ENCODE measurements at regions not wholly inside any gene's neighbourhood (a gene's known extent, or its start where the extent isn't known, plus 50 kb on each side); places are given as distances from the start of the nearest gene placed in this dataset.

- 91 to 93% methylated on average over 4 of the region's 4 CpGs for WGBS, 2 donors
- ATAC-seq (ENCODE audit: insufficient read depth, low FRiP score): no peak
Observed at GRCh38 chr7:106606120-106606519, 54.8 kb downstream of the CCDC71L start.

DNA sequence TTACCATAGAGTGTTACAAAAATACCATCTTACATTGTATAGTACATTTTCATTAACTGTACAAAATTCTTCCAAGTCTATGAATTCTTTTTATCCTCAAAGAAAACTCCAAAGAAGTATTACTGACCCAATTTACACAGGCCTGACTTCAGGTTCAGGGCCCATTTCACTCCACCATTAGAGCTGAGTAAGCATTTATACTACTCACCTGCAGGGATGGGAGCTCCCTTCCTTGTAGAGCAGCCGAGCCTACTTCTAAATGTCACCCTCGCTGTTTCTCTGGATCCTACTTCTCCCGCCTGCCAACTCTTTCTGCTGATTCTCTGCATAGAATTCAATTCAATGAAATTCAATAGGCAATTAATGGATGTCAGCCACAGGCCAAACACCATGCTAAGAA, 56.0 kb downstream of the CCDC71L start:
- H3K4me1 ChIP-seq (ENCODE audit: control insufficient read depth in 5 of 5, insufficient read depth in 5 of 5, low read length in 5 of 5): peaks cover 0 to 2% (median 0%) of the 10 kb centered on the region in 5 donors
- no peak for ATAC-seq (ENCODE audit: insufficient read depth, low FRiP score)
- no peaks in the 10 kb centered on the region for H3K27me3 ChIP-seq (ENCODE audit: control insufficient read depth in 3 of 3, insufficient read depth in 3 of 3, low read length in 2 of 3)
- H3K4me3 ChIP-seq: no peak overlapping the region
- no peak for TF ChIP-seq CTCF (IDR thresholded peaks at IDR 0.05; ENCODE audit: control extremely low read depth, extremely low read depth)
- no peaks in the 10 kb centered on the region for H3K36me3 ChIP-seq (ENCODE audit: control insufficient read depth in 4 of 4, insufficient read depth in 4 of 4, low read length in 4 of 4)
- DNase-seq: no peak
- no peak overlapping the region for H3K27ac ChIP-seq (ENCODE audit: low read depth in 1 of 2, low read length in 1 of 2)
- WGBS, 2 donors: 95% methylated on average over 3 of the region's 3 CpGs
- H3K9ac ChIP-seq (ENCODE audit: insufficient read depth in 1 of 2, low read length in 2 of 2): no peak overlapping the region
- no peaks in the 10 kb centered on the region for H3K9me3 ChIP-seq (ENCODE audit: control insufficient read depth in 4 of 4, insufficient read depth in 3 of 4, low read length in 3 of 4)

More at GRCh38 chr7:106606120-106606519, 54.8 kb downstream of the CCDC71L start:
- H3K9ac ChIP-seq (ENCODE audit: insufficient read depth in 1 of 2, low read length in 2 of 2): no peak overlapping the region
- peaks cover 0 to 2% (median 0%) of the 10 kb centered on the region in 5 donors for H3K4me1 ChIP-seq (ENCODE audit: control insufficient read depth in 5 of 5, insufficient read depth in 5 of 5, low read length in 5 of 5)
- DNase-seq: no peak
- no peak for TF ChIP-seq CTCF (IDR thresholded peaks at IDR 0.05; ENCODE audit: control extremely low read depth, extremely low read depth)
- no peaks in the 10 kb centered on the region for H3K9me3 ChIP-seq (ENCODE audit: control insufficient read depth in 4 of 4, insufficient read depth in 3 of 4, low read length in 3 of 4)
- H3K27me3 ChIP-seq (ENCODE audit: control insufficient read depth in 3 of 3, insufficient read depth in 3 of 3, low read length in 2 of 3): no peaks in the 10 kb centered on the region
- H3K27ac ChIP-seq (ENCODE audit: low read depth in 1 of 2, low read length in 1 of 2): no peak overlapping the region
- no peak overlapping the region for H3K4me3 ChIP-seq
- no peaks in the 10 kb centered on the region for H3K36me3 ChIP-seq (ENCODE audit: control insufficient read depth in 4 of 4, insufficient read depth in 4 of 4, low read length in 4 of 4)

DNA sequence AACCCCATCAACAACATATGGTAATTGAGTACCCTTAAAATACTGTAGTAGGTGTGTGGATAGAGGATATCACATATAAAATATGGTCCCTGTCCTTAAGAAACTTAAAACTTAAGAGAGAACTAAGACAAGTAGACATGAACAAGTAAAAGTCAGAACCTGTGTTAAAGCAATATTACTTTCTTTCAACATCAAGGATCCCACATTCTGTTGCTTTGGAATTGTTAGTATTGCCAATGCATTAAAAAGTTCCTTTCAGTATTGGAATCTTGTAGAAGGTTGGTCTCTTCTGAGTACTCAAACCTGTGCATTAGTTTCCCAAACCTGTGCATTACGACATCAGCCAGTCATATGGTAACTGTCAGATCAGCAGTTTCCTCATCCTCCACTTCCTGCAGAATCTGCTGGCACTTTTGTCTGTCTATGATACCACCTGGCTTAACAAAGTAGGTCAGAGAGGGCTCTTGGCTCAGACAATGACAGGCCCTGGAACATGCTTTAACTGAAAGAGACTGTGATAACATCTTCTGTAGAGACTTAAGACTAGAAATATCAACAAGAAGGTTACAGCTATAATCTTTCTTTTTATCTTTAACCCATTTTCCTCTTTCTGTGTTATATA, 56.5 kb downstream of the CCDC71L start:
- DNase-seq (peak in 1 of 3 donors; percentile 8), ATAC-seq (ENCODE audit: insufficient read depth, low FRiP score) (no peak)
- TF ChIP-seq CTCF (IDR thresholded peaks at IDR 0.05; ENCODE audit: control extremely low read depth, extremely low read depth): no peak
- Histone ChIP-seq H3K36me3 (ENCODE audit: control insufficient read depth in 4 of 4, insufficient read depth in 4 of 4, low read length in 4 of 4) (no peaks in the 10 kb centered on the region), H3K9me3 (ENCODE audit: control insufficient read depth in 4 of 4, insufficient read depth in 3 of 4, low read length in 3 of 4) (no peaks in the 10 kb centered on the region), H3K4me3 (no peak overlapping the region), H3K27ac (ENCODE audit: low read depth in 1 of 2, low read length in 1 of 2) (no peak overlapping the region), H3K27me3 (ENCODE audit: control insufficient read depth in 3 of 3, insufficient read depth in 3 of 3, low read length in 2 of 3) (no peaks in the 10 kb centered on the region), H3K4me1 (ENCODE audit: control insufficient read depth in 5 of 5, insufficient read depth in 5 of 5, low read length in 5 of 5) (no peaks in the 10 kb centered on the region), H3K9ac (ENCODE audit: insufficient read depth in 1 of 2, low read length in 2 of 2) (no peak overlapping the region)
- WGBS, 2 donors: 31 to 58% methylated on average over 1 of the region's 1 CpG

GRCh38 chr7:106603346-106603745, 57.6 kb downstream of the CCDC71L start:
- H3K9me3 ChIP-seq (ENCODE audit: control insufficient read depth in 4 of 4, insufficient read depth in 3 of 4, low read length in 3 of 4): no peaks in the 10 kb centered on the region
- H3K9ac ChIP-seq (ENCODE audit: insufficient read depth in 1 of 2, low read length in 2 of 2): no peak overlapping the region
- no peaks in the 10 kb centered on the region for H3K27me3 ChIP-seq (ENCODE audit: control insufficient read depth in 3 of 3, insufficient read depth in 3 of 3, low read length in 2 of 3)
- H3K36me3 ChIP-seq (ENCODE audit: control insufficient read depth in 4 of 4, insufficient read depth in 4 of 4, low read length in 4 of 4): no peaks in the 10 kb centered on the region
- no peak overlapping the region for H3K4me3 ChIP-seq
- no peaks in the 10 kb centered on the region for H3K4me1 ChIP-seq (ENCODE audit: control insufficient read depth in 5 of 5, insufficient read depth in 5 of 5, low read length in 5 of 5)
- no peak for TF ChIP-seq CTCF (IDR thresholded peaks at IDR 0.05; ENCODE audit: control extremely low read depth, extremely low read depth)
- 82 to 91% methylated on average over 4 of the region's 4 CpGs for WGBS, 2 donors
- DNase-seq: no peak
- H3K27ac ChIP-seq (ENCODE audit: low read depth in 1 of 2, low read length in 1 of 2): no peak overlapping the region
- no peak for ATAC-seq (ENCODE audit: insufficient read depth, low FRiP score)

Data from lung (tissue), 11 donors.